K562 (cell line): ENCODE measurements at regions not wholly inside any gene's neighbourhood (a gene's known extent, or its start where the extent isn't known, plus 50 kb on each side); places are given as distances from the start of the nearest gene placed in this dataset.
A peak's percentile ranks its signal among the peaks of the same experiment; 100 is the strongest.

Experiments
- DLX4 ChIP-seq: fragments of 250-450 bp; sonication (Bioruptor Pico); IDR thresholded peaks from 2 replicates; pipeline ENCODE4 v1.6.1; 2021; ENCODE audit warnings: mild to moderate bottlenecking
- PKNOX1 ChIP-seq: fragments of 450-650 bp; IDR thresholded peaks from 2 replicates; pipeline ENCODE4 v1.6.1; 2016
- RFX7 ChIP-seq: fragments of 250-450 bp; sonication (Bioruptor Pico); IDR thresholded peaks from 2 replicates; pipeline ENCODE4 v1.5.1; 2021; ENCODE audit warnings: mild to moderate bottlenecking
- ZNF644 ChIP-seq: fragments of 200-800 bp; sonication (Bioruptor generic); IDR thresholded peaks from 2 replicates; pipeline ENCODE4 v1.6.1; 2016; ENCODE audit warnings: low read depth, missing genetic modification characterization, missing compliant biosample characterization
- TF ChIP-seq, protein P1 (sequence below): sonication (generic); formaldehyde crosslinking; IDR thresholded peaks from 2 replicates; pipeline ENCODE4 v1.9.0; 2022; ENCODE audit warnings: mild to moderate bottlenecking, missing genetic modification reagents
- TF ChIP-seq, protein P2 (sequence below), 2 experiments: fragments of 450-650 bp in 1 of 2; sonication (generic) in 1 of 2; formaldehyde crosslinking in 1 of 2; IDR thresholded peaks; 2 replicates each; pipeline versions ENCODE4 v1.7.1 to v1.9.0; 2016 to 2022; ENCODE audit warnings: inconsistent platforms in 1 of 2, mild to moderate bottlenecking in 1 of 2, missing genetic modification reagents in 1 of 2
- TF ChIP-seq, protein P3 (sequence below), 2 experiments: fragments of 450-650 bp; formaldehyde crosslinking in 1 of 2; IDR thresholded peaks; 2 replicates each; pipeline versions ENCODE4 v1.4.0 to v1.6.1; 2014 to 2020; ENCODE audit warnings: mild to moderate bottlenecking in 2 of 2, borderline replicate concordance in 1 of 2, low read depth in 1 of 2

GRCh38 chr9:124202447-124202971, 55.2 kb upstream of the NEK6 start (continued):
- TF ChIP-seq, protein P1, sequence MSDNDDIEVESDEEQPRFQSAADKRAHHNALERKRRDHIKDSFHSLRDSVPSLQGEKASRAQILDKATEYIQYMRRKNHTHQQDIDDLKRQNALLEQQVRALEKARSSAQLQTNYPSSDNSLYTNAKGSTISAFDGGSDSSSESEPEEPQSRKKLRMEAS, result no peak
- TF ChIP-seq, protein P2, sequence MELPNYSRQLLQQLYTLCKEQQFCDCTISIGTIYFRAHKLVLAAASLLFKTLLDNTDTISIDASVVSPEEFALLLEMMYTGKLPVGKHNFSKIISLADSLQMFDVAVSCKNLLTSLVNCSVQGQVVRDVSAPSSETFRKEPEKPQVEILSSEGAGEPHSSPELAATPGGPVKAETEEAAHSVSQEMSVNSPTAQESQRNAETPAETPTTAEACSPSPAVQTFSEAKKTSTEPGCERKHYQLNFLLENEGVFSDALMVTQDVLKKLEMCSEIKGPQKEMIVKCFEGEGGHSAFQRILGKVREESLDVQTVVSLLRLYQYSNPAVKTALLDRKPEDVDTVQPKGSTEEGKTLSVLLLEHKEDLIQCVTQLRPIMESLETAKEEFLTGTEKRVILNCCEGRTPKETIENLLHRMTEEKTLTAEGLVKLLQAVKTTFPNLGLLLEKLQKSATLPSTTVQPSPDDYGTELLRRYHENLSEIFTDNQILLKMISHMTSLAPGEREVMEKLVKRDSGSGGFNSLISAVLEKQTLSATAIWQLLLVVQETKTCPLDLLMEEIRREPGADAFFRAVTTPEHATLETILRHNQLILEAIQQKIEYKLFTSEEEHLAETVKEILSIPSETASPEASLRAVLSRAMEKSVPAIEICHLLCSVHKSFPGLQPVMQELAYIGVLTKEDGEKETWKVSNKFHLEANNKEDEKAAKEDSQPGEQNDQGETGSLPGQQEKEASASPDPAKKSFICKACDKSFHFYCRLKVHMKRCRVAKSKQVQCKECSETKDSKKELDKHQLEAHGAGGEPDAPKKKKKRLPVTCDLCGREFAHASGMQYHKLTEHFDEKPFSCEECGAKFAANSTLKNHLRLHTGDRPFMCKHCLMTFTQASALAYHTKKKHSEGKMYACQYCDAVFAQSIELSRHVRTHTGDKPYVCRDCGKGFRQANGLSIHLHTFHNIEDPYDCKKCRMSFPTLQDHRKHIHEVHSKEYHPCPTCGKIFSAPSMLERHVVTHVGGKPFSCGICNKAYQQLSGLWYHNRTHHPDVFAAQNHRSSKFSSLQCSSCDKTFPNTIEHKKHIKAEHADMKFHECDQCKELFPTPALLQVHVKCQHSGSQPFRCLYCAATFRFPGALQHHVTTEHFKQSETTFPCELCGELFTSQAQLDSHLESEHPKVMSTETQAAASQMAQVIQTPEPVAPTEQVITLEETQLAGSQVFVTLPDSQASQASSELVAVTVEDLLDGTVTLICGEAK (IDR thresholded peaks at IDR 0.05), result no peak
- TF ChIP-seq, protein P2 (CRISPR knock-in tag; IDR thresholded peaks at IDR 0.05), result no peak
- TF ChIP-seq, protein P3, sequence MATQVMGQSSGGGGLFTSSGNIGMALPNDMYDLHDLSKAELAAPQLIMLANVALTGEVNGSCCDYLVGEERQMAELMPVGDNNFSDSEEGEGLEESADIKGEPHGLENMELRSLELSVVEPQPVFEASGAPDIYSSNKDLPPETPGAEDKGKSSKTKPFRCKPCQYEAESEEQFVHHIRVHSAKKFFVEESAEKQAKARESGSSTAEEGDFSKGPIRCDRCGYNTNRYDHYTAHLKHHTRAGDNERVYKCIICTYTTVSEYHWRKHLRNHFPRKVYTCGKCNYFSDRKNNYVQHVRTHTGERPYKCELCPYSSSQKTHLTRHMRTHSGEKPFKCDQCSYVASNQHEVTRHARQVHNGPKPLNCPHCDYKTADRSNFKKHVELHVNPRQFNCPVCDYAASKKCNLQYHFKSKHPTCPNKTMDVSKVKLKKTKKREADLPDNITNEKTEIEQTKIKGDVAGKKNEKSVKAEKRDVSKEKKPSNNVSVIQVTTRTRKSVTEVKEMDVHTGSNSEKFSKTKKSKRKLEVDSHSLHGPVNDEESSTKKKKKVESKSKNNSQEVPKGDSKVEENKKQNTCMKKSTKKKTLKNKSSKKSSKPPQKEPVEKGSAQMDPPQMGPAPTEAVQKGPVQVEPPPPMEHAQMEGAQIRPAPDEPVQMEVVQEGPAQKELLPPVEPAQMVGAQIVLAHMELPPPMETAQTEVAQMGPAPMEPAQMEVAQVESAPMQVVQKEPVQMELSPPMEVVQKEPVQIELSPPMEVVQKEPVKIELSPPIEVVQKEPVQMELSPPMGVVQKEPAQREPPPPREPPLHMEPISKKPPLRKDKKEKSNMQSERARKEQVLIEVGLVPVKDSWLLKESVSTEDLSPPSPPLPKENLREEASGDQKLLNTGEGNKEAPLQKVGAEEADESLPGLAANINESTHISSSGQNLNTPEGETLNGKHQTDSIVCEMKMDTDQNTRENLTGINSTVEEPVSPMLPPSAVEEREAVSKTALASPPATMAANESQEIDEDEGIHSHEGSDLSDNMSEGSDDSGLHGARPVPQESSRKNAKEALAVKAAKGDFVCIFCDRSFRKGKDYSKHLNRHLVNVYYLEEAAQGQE (IDR thresholded peaks at IDR 0.05; ENCODE audit: borderline replicate concordance), result peak; percentile 60; the same call in 1 of the 2 replicates
- TF ChIP-seq, protein P3 (CRISPR knock-in tag; IDR thresholded peaks at IDR 0.05; ENCODE audit: low read depth), result no peak
- no peak for TF ChIP-seq DLX4 (CRISPR knock-in tag)
- peak; percentile 72 for TF ChIP-seq PKNOX1
- no peak; the same call in 1 of the 2 replicates for TF ChIP-seq ZNF644
- no peak for TF ChIP-seq RFX7 (CRISPR knock-in tag)
